ENCODE measurements at regions not wholly inside any gene's neighbourhood (a gene's known extent, or its start where the extent isn't known, plus 50 kb on each side); places are given as distances from the start of the nearest gene placed in this dataset.

GRCh38 chr1:5481889-5482288 is 510.3 kb downstream of the NPHP4 start:
- TF ChIP-seq CTCF (IDR thresholded peaks at IDR 0.05; ENCODE audit: poor library complexity, severe bottlenecking) (no peak), MXI1 (conservative IDR thresholded peaks at IDR 0.05; ENCODE audit: poor library complexity, severe bottlenecking) (no peak), SMC3 (conservative IDR thresholded peaks at IDR 0.05; ENCODE audit: poor library complexity) (no peak), POLR2AphosphoS5 (IDR thresholded peaks at IDR 0.05) (no peak), RAD21 (conservative IDR thresholded peaks at IDR 0.05) (peak; percentile 9)
- TF ChIP-seq, protein P1, sequence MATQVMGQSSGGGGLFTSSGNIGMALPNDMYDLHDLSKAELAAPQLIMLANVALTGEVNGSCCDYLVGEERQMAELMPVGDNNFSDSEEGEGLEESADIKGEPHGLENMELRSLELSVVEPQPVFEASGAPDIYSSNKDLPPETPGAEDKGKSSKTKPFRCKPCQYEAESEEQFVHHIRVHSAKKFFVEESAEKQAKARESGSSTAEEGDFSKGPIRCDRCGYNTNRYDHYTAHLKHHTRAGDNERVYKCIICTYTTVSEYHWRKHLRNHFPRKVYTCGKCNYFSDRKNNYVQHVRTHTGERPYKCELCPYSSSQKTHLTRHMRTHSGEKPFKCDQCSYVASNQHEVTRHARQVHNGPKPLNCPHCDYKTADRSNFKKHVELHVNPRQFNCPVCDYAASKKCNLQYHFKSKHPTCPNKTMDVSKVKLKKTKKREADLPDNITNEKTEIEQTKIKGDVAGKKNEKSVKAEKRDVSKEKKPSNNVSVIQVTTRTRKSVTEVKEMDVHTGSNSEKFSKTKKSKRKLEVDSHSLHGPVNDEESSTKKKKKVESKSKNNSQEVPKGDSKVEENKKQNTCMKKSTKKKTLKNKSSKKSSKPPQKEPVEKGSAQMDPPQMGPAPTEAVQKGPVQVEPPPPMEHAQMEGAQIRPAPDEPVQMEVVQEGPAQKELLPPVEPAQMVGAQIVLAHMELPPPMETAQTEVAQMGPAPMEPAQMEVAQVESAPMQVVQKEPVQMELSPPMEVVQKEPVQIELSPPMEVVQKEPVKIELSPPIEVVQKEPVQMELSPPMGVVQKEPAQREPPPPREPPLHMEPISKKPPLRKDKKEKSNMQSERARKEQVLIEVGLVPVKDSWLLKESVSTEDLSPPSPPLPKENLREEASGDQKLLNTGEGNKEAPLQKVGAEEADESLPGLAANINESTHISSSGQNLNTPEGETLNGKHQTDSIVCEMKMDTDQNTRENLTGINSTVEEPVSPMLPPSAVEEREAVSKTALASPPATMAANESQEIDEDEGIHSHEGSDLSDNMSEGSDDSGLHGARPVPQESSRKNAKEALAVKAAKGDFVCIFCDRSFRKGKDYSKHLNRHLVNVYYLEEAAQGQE (IDR thresholded peaks at IDR 0.05; ENCODE audit: borderline replicate concordance) = no peak
